ENCODE measurements at regions not wholly inside any gene's neighbourhood (a gene's known extent, or its start where the extent isn't known, plus 50 kb on each side); places are given as distances from the start of the nearest gene placed in this dataset.
A peak's percentile ranks its signal among the peaks of the same experiment; 100 is the strongest.

GRCh38 chr1:235918465-235918864, 51.8 kb upstream of the LYST start:
- Mint-ChIP-seq H3K27me3 (ENCODE audit: insufficient read depth) (peaks cover 1% of the 10 kb centered on the region), H3K4me3 (no peak overlapping the region; the same call in 1 of the 2 replicates), H3K9me3 (no peaks in the 10 kb centered on the region), H3K36me3 (ENCODE audit: low read depth) (no peaks in the 10 kb centered on the region), H3K27ac (peak overlapping the region; percentile 84), H3K4me1 (ENCODE audit: low read depth) (peaks cover 90% of the 10 kb centered on the region)
- no peak for DNase-seq
- no peak for TF ChIP-seq CTCF (IDR thresholded peaks at IDR 0.05)

DNA sequence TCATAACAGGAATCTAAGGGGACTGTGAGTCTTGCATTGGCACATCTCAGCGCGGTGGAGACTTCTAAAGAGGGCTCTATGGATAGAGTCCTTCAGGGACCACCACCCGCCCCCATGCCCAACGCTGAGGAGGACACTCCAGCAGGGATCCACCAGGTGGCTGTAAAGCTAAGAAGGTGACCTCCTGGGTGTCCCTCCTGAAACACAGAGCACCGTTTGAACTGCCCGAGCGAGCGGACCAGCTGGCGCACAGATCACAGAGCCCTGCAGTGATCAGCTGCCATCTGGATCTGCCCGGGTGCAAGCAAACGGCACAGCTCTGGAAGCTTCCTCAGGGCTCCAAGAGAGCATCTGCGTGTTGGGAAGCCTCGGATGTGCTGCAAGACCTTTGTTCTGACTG, 51.3 kb upstream of the LYST start:
- no peak for TF ChIP-seq CTCF (IDR thresholded peaks at IDR 0.05)
- Mint-ChIP-seq H3K36me3 (ENCODE audit: low read depth) (no peaks in the 10 kb centered on the region), H3K4me1 (ENCODE audit: low read depth) (peaks cover 90% of the 10 kb centered on the region), H3K27ac (peak overlapping the region; percentile 84), H3K27me3 (ENCODE audit: insufficient read depth) (peaks cover under 1% of the 10 kb centered on the region), H3K4me3 (no peak overlapping the region), H3K9me3 (no peaks in the 10 kb centered on the region)
- DNase-seq: no peak

GRCh38 chr1:235917267-235917811, 50.6 kb upstream of the LYST start:
- TF ChIP-seq CTCF (IDR thresholded peaks at IDR 0.05): no peak; the same call in 1 of the 2 replicates
- H3K4me1 Mint-ChIP-seq (ENCODE audit: low read depth): peaks cover 90% of the 10 kb centered on the region
- no peaks in the 10 kb centered on the region; the same call in 1 of the 2 replicates for H3K27me3 Mint-ChIP-seq (ENCODE audit: insufficient read depth)
- peak overlapping the region; percentile 84 for H3K27ac Mint-ChIP-seq
- H3K4me3 Mint-ChIP-seq: peak overlapping the region; percentile 58
- H3K36me3 Mint-ChIP-seq (ENCODE audit: low read depth): no peaks in the 10 kb centered on the region
- peak; percentile 100 for DNase-seq
- H3K9me3 Mint-ChIP-seq: no peaks in the 10 kb centered on the region

Data from HFFc6 (cell line).